HepG2 (cell line): ENCODE measurements at regions not wholly inside any gene's neighbourhood (a gene's known extent, or its start where the extent isn't known, plus 50 kb on each side); places are given as distances from the start of the nearest gene placed in this dataset.

Experiments used
- ATAC-seq: fragments of 200-7000 bp; cut with Tn5 transposase; 3 replicates; pipeline ENCODE4 v1.9.1; 2020; ENCODE audit warnings: mild to moderate bottlenecking, moderate library complexity
- BruUV-seq: library from RNA; stranded (reverse); fragments of 400-500 nt; replicated peaks from 2 replicates; lab custom pipeline; 2021; lab: Mats Ljungman, UMichigan
- CTCF ChIA-PET: fragments of 300-600 bp; formaldehyde crosslinking; extraction: SDS; loops from one replicate; lab custom pipeline; 2021; ENCODE audit warnings: low total read pairs, inconsistent platforms, low intra/inter-chr PET ratio; lab: Yijun Ruan, JAX
- POLR2A ChIA-PET: fragments of 350-600 bp; sonication (Branson Sonifier 250); formaldehyde crosslinking; loops from one replicate; lab custom pipeline; 2020; ENCODE audit warnings: antibody characterized with exemption, inconsistent platforms; lab: Yijun Ruan, JAX
- DNase-seq: peaks from one replicate; pipeline ENCODE4 v3.0.0-alpha.2; 2015; ENCODE audit warnings: low spot score
- FAIRE-seq: peaks from 3 replicates; lab custom pipeline; 2011; peaks lifted over from hg19 to GRCh38; lab: Jason Lieb, UNC
- H2AFZ ChIP-seq: one replicate; pipeline ENCODE4 v1.6.1; 2011; ENCODE audit warnings: low read length, inconsistent platforms
- H3K27ac ChIP-seq: fragments of 300-600 bp; 3 replicates; pipeline ENCODE4 v1.8.0; 2011; ENCODE audit warnings: mixed run types, mild to moderate bottlenecking, mixed read lengths, low read length, inconsistent platforms; ENCODE audit not compliant: insufficient read depth; ENCODE audit errors: extremely low read length
- H3K27me3 ChIP-seq, 2 experiments: fragments of 200-600 bp in 1 of 2; 2 replicates in 1 of 2; 3 replicates in 1 of 2; pipeline versions ENCODE4 v1.6.0 to v1.8.0; 2011; ENCODE audit warnings: low read length in 2 of 2, mild to moderate bottlenecking in 2 of 2, moderate library complexity in 2 of 2, inconsistent platforms in 1 of 2; ENCODE audit not compliant: insufficient read depth in 2 of 2, control insufficient read depth in 1 of 2
- H3K36me3 ChIP-seq, 2 experiments: fragments of 200-600 bp in 1 of 2; replicated peaks in 1 of 2; 2 replicates in 1 of 2; 3 replicates in 1 of 2; pipeline versions ENCODE4 v1.5.1 to v1.8.0; 2011; ENCODE audit warnings: low read length in 2 of 2, inconsistent platforms in 1 of 2; ENCODE audit not compliant: insufficient read depth in 2 of 2, control insufficient read depth in 1 of 2
- H3K4me1 ChIP-seq: 2 replicates; pipeline ENCODE4 v1.5.1; 2012; ENCODE audit warnings: low read length, inconsistent platforms; ENCODE audit not compliant: insufficient read depth
- H3K4me2 ChIP-seq: 2 replicates; pipeline ENCODE4 v1.6.0; 2011; ENCODE audit warnings: low read depth, low read length, inconsistent platforms
- H3K4me3 ChIP-seq, 3 experiments: fragments of 200-600 bp in 1 of 3; sonication (generic), shearing (Covaris generic) in 1 of 3; replicated peaks in 1 of 3; 2 replicates each; pipeline ENCODE4 v1.5.1; 2011 to 2016; ENCODE audit warnings: low read length in 3 of 3, inconsistent platforms in 2 of 3, low read depth in 2 of 3, mild to moderate bottlenecking in 2 of 3, control low read depth in 1 of 3, mixed read lengths in 1 of 3; ENCODE audit not compliant: insufficient read depth in 1 of 3
- H3K79me2 ChIP-seq: one replicate; pipeline ENCODE4 v1.6.1; 2011; ENCODE audit warnings: low read length, inconsistent platforms; ENCODE audit not compliant: insufficient read depth
- H3K9ac ChIP-seq: 2 replicates; pipeline ENCODE4 v1.6.0; 2011; ENCODE audit warnings: mild to moderate bottlenecking, low read depth, low read length, inconsistent platforms; ENCODE audit not compliant: insufficient read depth
- H3K9me3 ChIP-seq: 2 replicates; pipeline ENCODE4 v1.5.1; 2012; ENCODE audit warnings: mild to moderate bottlenecking, low read length
- H4K20me1 ChIP-seq: 2 replicates; pipeline ENCODE4 v1.6.0; 2011; ENCODE audit warnings: inconsistent platforms, mild to moderate bottlenecking, low read length, moderate library complexity; ENCODE audit not compliant: insufficient read depth
- ERF ChIP-seq: IDR thresholded peaks from 2 replicates; pipeline ENCODE4 v1.6.1; 2018; ENCODE audit warnings: missing biosample characterization, missing genetic modification reagents
- GLI4 ChIP-seq: sonication (generic); formaldehyde crosslinking; IDR thresholded peaks from 2 replicates; pipeline ENCODE4 v1.5.1; 2020; ENCODE audit warnings: missing genetic modification reagents, mild to moderate bottlenecking, moderate library complexity, borderline replicate concordance
- SALL2 ChIP-seq: sonication (generic); formaldehyde crosslinking; IDR thresholded peaks from 2 replicates; pipeline ENCODE4 v1.8.1; 2023; ENCODE audit warnings: mild to moderate bottlenecking, missing genetic modification reagents, inconsistent platforms
- SIX4 ChIP-seq: sonication (generic); formaldehyde crosslinking; IDR thresholded peaks from 2 replicates; pipeline ENCODE4 v1.4.0; 2020; ENCODE audit warnings: missing genetic modification reagents
- ZNF572 ChIP-seq: sonication (generic); formaldehyde crosslinking; IDR thresholded peaks from 2 replicates; pipeline ENCODE4 v1.5.1; 2020; ENCODE audit warnings: mild to moderate bottlenecking, missing genetic modification reagents
- ZNF605 ChIP-seq: sonication (generic); formaldehyde crosslinking; IDR thresholded peaks from 2 replicates; pipeline ENCODE4 v1.8.0; 2022; ENCODE audit warnings: mild to moderate bottlenecking, missing genetic modification reagents
- whole genome bisulfite sequencing: methylation state at CpG from one replicate; pipeline ENCODE4 v1.1.6; 2017; ENCODE audit warnings: low lambda C conversion rate; 5-methylcytosine and 5-hydroxymethylcytosine counted together
- in situ Hi-C: cut with HindIII; loops from 2 replicates; pipeline ENCODE4 v1.10.0; 2017; ENCODE audit warnings: low pct_unique_long_range_greater_than_20kb; ENCODE audit not compliant: extremely low pct_ligation_motif_present
- intact Hi-C: fragments of 100-400 bp; cut with micrococcal nuclease; formaldehyde crosslinking; loops from one replicate; pipeline ENCODE4 v1.10.0; 2022; ENCODE audit not compliant: unreplicated experiment
- TF ChIP-seq, protein P1 (sequence below), 2 experiments: sonication (generic) in 1 of 2; formaldehyde crosslinking in 1 of 2; IDR thresholded peaks; 2 replicates each; pipeline versions ENCODE4 v1.5.1 to v1.6.1; 2011 to 2020; ENCODE audit warnings: borderline replicate concordance in 1 of 2, low read depth in 1 of 2, low read length in 1 of 2, mild to moderate bottlenecking in 1 of 2, missing genetic modification reagents in 1 of 2, moderate library complexity in 1 of 2
- TF ChIP-seq, protein P2 (sequence below): sonication (generic); formaldehyde crosslinking; IDR thresholded peaks from 2 replicates; pipeline ENCODE4 v1.5.0; 2020; ENCODE audit warnings: missing genetic modification reagents, mild to moderate bottlenecking, borderline replicate concordance
- TF ChIP-seq, protein P3 (sequence below): sonication (generic); formaldehyde crosslinking; IDR thresholded peaks from 2 replicates; pipeline ENCODE4 v1.5.0; 2020; ENCODE audit warnings: missing genetic modification reagents
- TF ChIP-seq, protein P4 (sequence below): IDR thresholded peaks from 2 replicates; pipeline ENCODE4 v1.6.1; 2018; ENCODE audit warnings: missing genetic modification reagents, mild to moderate bottlenecking, missing compliant biosample characterization

DNA sequence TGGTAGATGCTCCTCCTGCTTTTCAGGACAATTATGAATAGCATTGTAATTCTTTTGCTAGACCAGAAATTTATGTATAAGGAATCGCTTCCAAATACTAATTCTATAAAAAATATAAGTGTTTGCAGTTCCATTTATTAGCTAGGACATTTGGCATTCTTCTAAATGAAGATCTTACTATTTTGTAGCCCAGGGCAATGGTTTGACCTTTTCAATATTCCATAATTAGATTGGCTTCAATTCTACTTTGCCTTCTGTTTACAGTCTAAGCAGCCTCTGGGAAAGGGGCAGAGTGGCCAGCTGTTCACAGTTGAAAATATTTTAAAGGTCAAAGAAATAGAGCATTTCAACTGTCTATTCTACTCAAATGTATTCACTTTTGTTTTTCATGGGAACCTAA, 912.1 kb upstream of the GRIA3 start:
- Histone ChIP-seq H3K4me2 (no peak overlapping the region), H3K27me3 (no peaks in the 10 kb centered on the region), H4K20me1 (no peaks in the 10 kb centered on the region), H3K9ac (no peak overlapping the region), H3K4me3 (no peak overlapping the region), H3K9me3 (peaks cover 13% of the 10 kb centered on the region), H3K27ac (no peak overlapping the region), H3K36me3 (no peaks in the 10 kb centered on the region), H3K79me2 (no peaks in the 10 kb centered on the region), H2AFZ (no peak overlapping the region), H3K4me1 (no peaks in the 10 kb centered on the region)
- FAIRE-seq (no peak), DNase-seq (no peak), ATAC-seq (no peak)
- ChIA-PET POLR2A (no interaction called here), CTCF (no interaction called here)
- BruUV-seq: no TSS peak
- 0% methylated on average over 1 of the region's 1 CpG for WGBS
- in situ Hi-C loops: no loop called here
- TF ChIP-seq SALL2 (CRISPR knock-in tag) (no peak), ERF (CRISPR knock-in tag) (no peak), ZNF572 (CRISPR knock-in tag) (no peak), SIX4 (CRISPR knock-in tag) (no peak), GLI4 (CRISPR knock-in tag) (no peak), ZNF605 (CRISPR knock-in tag) (no peak)
- TF ChIP-seq, protein P1, sequence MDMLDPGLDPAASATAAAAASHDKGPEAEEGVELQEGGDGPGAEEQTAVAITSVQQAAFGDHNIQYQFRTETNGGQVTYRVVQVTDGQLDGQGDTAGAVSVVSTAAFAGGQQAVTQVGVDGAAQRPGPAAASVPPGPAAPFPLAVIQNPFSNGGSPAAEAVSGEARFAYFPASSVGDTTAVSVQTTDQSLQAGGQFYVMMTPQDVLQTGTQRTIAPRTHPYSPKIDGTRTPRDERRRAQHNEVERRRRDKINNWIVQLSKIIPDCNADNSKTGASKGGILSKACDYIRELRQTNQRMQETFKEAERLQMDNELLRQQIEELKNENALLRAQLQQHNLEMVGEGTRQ (IDR thresholded peaks at IDR 0.05; ENCODE audit: low read depth, low read length): no peak
- TF ChIP-seq, protein P1 (CRISPR knock-in tag; IDR thresholded peaks at IDR 0.05; ENCODE audit: borderline replicate concordance): no peak
- TF ChIP-seq, protein P2, sequence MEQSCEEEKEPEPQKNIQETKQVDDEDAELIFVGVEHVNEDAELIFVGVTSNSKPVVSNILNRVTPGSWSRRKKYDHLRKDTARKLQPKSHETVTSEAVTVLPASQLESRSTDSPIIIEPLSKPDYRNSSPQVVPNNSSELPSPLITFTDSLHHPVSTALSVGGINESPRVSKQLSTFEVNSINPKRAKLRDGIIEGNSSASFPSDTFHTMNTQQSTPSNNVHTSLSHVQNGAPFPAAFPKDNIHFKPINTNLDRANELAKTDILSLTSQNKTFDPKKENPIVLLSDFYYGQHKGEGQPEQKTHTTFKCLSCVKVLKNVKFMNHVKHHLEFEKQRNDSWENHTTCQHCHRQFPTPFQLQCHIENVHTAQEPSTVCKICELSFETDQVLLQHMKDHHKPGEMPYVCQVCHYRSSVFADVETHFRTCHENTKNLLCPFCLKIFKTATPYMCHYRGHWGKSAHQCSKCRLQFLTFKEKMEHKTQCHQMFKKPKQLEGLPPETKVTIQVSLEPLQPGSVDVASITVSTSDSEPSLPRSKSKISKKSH (CRISPR knock-in tag): no peak
- TF ChIP-seq, protein P3, sequence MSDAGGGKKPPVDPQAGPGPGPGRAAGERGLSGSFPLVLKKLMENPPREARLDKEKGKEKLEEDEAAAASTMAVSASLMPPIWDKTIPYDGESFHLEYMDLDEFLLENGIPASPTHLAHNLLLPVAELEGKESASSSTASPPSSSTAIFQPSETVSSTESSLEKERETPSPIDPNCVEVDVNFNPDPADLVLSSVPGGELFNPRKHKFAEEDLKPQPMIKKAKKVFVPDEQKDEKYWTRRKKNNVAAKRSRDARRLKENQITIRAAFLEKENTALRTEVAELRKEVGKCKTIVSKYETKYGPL (CRISPR knock-in tag): no peak
- TF ChIP-seq, protein P4, sequence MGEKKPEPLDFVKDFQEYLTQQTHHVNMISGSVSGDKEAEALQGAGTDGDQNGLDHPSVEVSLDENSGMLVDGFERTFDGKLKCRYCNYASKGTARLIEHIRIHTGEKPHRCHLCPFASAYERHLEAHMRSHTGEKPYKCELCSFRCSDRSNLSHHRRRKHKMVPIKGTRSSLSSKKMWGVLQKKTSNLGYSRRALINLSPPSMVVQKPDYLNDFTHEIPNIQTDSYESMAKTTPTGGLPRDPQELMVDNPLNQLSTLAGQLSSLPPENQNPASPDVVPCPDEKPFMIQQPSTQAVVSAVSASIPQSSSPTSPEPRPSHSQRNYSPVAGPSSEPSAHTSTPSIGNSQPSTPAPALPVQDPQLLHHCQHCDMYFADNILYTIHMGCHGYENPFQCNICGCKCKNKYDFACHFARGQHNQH (CRISPR knock-in tag): no peak
- intact Hi-C loops: no loop called here
